Osteocyte (in vitro differentiated cells): ENCODE measurements at regions not wholly inside any gene's neighbourhood (a gene's known extent, or its start where the extent isn't known, plus 50 kb on each side); places are given as distances from the start of the nearest gene placed in this dataset.

ENCODE experiments used
- DNase-seq: peaks from one replicate; pipeline ENCODE4 v3.0.0; 2021; ENCODE audit warnings: mixed read lengths; ENCODE audit not compliant: unreplicated experiment; ENCODE audit errors: extremely low spot score
- H3K27ac Mint-ChIP-seq: one replicate; pipeline ENCODE4 v1.8.0; 2021; ENCODE audit warnings: mild to moderate bottlenecking, mixed read lengths; ENCODE audit not compliant: unreplicated experiment
- H3K27me3 Mint-ChIP-seq: one replicate; pipeline ENCODE4 v1.8.0; 2021; ENCODE audit warnings: mixed read lengths; ENCODE audit not compliant: unreplicated experiment
- H3K36me3 Mint-ChIP-seq: one replicate; pipeline ENCODE4 v1.8.0; 2021; ENCODE audit warnings: mixed read lengths; ENCODE audit not compliant: unreplicated experiment
- H3K4me1 Mint-ChIP-seq: one replicate; pipeline ENCODE4 v1.8.0; 2021; ENCODE audit warnings: mixed read lengths; ENCODE audit not compliant: unreplicated experiment
- H3K4me3 Mint-ChIP-seq: one replicate; pipeline ENCODE4 v1.8.0; 2021; ENCODE audit warnings: mild to moderate bottlenecking, moderate library complexity, mixed read lengths; ENCODE audit not compliant: unreplicated experiment
- H3K9me3 Mint-ChIP-seq: one replicate; pipeline ENCODE4 v1.8.0; 2021; ENCODE audit warnings: mixed read lengths; ENCODE audit not compliant: unreplicated experiment
- CTCF ChIP-seq: fragments of 200-600 bp; sonication (generic); IDR thresholded peaks from 2 replicates; pipeline ENCODE4 v1.5.0; 2021; ENCODE audit warnings: antibody characterized with exemption, mild to moderate bottlenecking, moderate library complexity

DNA sequence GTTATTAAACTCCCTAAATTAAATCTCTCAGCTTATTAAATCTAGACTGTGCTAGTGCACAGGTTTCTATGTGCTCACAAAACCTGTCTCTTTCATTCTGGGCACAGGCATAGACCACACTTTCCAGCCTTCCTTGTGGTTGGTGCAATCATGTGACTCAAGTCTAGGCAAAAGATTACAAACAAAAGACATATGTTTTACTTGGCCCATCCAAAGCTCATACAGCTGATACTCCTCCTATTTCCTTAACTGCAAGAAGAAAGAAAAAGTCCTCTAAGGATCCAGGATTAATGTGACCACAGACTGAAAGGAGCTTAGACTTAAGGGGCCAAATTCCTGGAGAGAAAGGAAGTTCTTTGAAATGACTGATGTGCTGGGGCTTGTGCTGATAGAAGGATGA lies 731.3 kb upstream of the RAB6C start:
- Mint-ChIP-seq H3K27ac (no peak overlapping the region), H3K9me3 (peaks cover 7% of the 10 kb centered on the region), H3K36me3 (no peaks in the 10 kb centered on the region), H3K4me1 (no peaks in the 10 kb centered on the region), H3K27me3 (no peaks in the 10 kb centered on the region), H3K4me3 (no peak overlapping the region)
- TF ChIP-seq CTCF = no peak
- no peak for DNase-seq

- Mint-ChIP-seq H3K27ac (no peak overlapping the region), H3K4me1 (no peaks in the 10 kb centered on the region), H3K36me3 (no peaks in the 10 kb centered on the region), H3K4me3 (no peak overlapping the region), H3K9me3 (peaks cover 13% of the 10 kb centered on the region), H3K27me3 (no peaks in the 10 kb centered on the region)
- no peak for DNase-seq
- TF ChIP-seq CTCF = no peak
Observed at GRCh38 chr2:129252781-129253460, 726.5 kb upstream of the RAB6C start.

GRCh38 chr2:129253461-129253812 lies 726.0 kb upstream of the RAB6C start:
- no peak for DNase-seq
- Mint-ChIP-seq H3K9me3 (peaks cover 16% of the 10 kb centered on the region), H3K27me3 (no peaks in the 10 kb centered on the region), H3K4me3 (no peak overlapping the region), H3K36me3 (no peaks in the 10 kb centered on the region), H3K4me1 (no peaks in the 10 kb centered on the region), H3K27ac (no peak overlapping the region)
- TF ChIP-seq CTCF = no peak

- H3K27me3 Mint-ChIP-seq = no peaks in the 10 kb centered on the region
- no peak overlapping the region for H3K27ac Mint-ChIP-seq
- DNase-seq = no peak
- H3K36me3 Mint-ChIP-seq = no peaks in the 10 kb centered on the region
- H3K4me3 Mint-ChIP-seq = no peak overlapping the region
- no peak for TF ChIP-seq CTCF
- H3K9me3 Mint-ChIP-seq = peaks cover 24% of the 10 kb centered on the region
- H3K4me1 Mint-ChIP-seq = no peaks in the 10 kb centered on the region
Observed at GRCh38 chr2:129254718-129255117, 724.7 kb upstream of the RAB6C start.

- Mint-ChIP-seq H3K36me3 (no peaks in the 10 kb centered on the region), H3K9me3 (peaks cover 28% of the 10 kb centered on the region), H3K4me1 (no peaks in the 10 kb centered on the region), H3K27ac (no peak overlapping the region), H3K27me3 (no peaks in the 10 kb centered on the region), H3K4me3 (no peak overlapping the region)
- TF ChIP-seq CTCF = no peak
- DNase-seq = no peak
Observed at GRCh38 chr2:129255610-129256313, 723.7 kb upstream of the RAB6C start.
